ENCODE measurements at regions not wholly inside any gene's neighbourhood (a gene's known extent, or its start where the extent isn't known, plus 50 kb on each side); places are given as distances from the start of the nearest gene placed in this dataset.
A peak's percentile ranks its signal among the peaks of the same experiment; 100 is the strongest.

DNA sequence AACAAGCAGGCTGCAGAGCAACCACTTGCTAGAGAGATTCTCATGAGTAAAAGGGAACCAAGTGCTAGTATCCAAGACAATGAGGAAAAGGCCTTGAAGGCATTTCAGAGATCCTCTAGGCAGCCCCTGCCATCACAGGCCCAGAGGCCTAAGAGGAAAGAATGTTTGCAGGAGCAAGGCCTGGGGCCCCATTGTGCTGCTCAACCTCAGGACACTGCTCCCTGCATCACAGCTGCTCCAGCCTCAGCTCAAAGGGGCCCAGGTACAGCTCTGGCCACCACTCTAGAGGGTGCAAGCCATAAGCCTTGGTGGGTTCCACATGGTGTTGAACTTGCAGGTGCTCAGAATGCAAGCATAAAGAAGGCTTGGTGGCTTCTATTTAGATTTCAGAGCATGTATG is 243.0 kb upstream of the RPL38 start:
- intact Hi-C loops (cut with DNase I; ENCODE audit: low total_unique reads), result no loop called here
- TF ChIP-seq, protein P1, sequence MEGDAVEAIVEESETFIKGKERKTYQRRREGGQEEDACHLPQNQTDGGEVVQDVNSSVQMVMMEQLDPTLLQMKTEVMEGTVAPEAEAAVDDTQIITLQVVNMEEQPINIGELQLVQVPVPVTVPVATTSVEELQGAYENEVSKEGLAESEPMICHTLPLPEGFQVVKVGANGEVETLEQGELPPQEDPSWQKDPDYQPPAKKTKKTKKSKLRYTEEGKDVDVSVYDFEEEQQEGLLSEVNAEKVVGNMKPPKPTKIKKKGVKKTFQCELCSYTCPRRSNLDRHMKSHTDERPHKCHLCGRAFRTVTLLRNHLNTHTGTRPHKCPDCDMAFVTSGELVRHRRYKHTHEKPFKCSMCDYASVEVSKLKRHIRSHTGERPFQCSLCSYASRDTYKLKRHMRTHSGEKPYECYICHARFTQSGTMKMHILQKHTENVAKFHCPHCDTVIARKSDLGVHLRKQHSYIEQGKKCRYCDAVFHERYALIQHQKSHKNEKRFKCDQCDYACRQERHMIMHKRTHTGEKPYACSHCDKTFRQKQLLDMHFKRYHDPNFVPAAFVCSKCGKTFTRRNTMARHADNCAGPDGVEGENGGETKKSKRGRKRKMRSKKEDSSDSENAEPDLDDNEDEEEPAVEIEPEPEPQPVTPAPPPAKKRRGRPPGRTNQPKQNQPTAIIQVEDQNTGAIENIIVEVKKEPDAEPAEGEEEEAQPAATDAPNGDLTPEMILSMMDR (IDR thresholded peaks at IDR 0.05), result no peak
- no peak for TF ChIP-seq POLR2A (IDR thresholded peaks at IDR 0.05)
- peak in 1 of 2 donors; percentile 39 for DNase-seq (ENCODE audit: low spot score in 2 of 2)
- no peak overlapping the region for H3K4me3 ChIP-seq (ENCODE audit: low read depth, poor library complexity, severe bottlenecking)

DNA sequence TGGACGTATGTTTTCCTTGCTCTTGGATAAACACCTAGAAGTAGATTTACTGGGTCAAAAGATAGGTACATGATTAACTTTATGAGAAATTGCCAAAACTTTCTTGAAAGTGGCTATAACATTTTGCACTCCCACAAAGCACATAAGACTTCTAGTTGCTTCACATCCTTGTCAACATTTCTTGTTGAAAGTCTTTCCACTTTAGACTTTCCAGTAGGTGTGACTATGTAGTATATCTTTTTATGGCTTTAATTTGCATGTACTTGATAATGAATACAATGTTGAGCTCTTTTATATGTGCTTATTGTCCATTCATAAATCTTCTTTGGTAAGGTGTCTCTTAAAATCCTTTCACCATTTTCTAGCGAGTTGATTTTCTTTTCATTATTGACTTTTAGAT is 241.2 kb upstream of the RPL38 start:
- TF ChIP-seq POLR2A (IDR thresholded peaks at IDR 0.05), result no peak
- TF ChIP-seq, protein P1 (IDR thresholded peaks at IDR 0.05), result no peak
- intact Hi-C loops (cut with DNase I; ENCODE audit: low total_unique reads), result no loop called here
- no peak for DNase-seq (ENCODE audit: low spot score in 2 of 2)
- WGBS, 2 donors, result 51 to 62% methylated on average over 2 of the region's 2 CpGs
- no peak overlapping the region for H3K4me3 ChIP-seq (ENCODE audit: low read depth, poor library complexity, severe bottlenecking)

DNA sequence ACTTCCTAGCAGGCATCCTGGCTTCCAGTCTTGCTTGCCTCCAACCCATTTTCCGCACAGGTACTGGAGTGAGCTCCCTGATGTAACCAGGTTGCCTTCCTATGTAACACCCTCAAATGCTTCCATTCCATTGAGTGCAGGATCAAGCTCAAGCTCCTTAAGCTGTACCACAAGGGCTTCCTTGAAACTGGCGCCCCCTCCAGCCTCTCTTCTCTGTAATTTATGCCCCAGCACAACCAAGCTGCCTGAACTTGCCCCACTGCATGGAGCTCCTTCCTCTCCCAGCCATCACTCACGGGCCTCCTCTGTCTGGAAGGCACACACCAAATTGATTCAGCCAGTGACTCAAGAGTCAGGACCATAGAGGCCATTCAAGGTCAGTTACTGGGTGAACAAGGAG is 234.8 kb upstream of the RPL38 start:
- H3K4me3 ChIP-seq (ENCODE audit: low read depth, poor library complexity, severe bottlenecking), result no peak overlapping the region
- intact Hi-C loops (cut with DNase I; ENCODE audit: low total_unique reads), result no loop called here
- no peak for TF ChIP-seq POLR2A (IDR thresholded peaks at IDR 0.05)
- TF ChIP-seq, protein P1 (IDR thresholded peaks at IDR 0.05), result no peak
- peak in 1 of 2 donors; percentile 34 for DNase-seq (ENCODE audit: low spot score in 2 of 2)
- whole genome bisulfite sequencing, 2 donors, result 54 to 64% methylated on average over 3 of the region's 3 CpGs

DNA sequence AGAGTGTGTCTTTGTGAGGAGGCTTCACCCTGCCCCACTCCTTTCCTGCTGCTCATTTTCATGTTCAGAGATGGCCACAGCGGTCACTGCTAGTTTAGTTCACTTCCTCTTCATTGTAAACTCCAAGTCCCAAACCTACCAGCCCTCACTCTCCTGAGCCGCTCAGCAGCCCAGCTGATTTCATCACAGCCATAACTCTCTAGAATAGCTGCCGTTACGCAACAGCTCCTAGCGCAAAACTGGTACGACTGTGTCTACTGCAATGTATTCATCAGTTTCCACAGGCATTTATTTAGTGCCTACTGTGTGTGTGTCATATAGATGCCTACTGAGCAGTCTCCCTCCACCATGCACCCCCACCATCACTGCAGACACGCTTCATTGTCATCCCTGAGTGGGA is 233.5 kb upstream of the RPL38 start:
- TF ChIP-seq, protein P1 (IDR thresholded peaks at IDR 0.05), result no peak
- TF ChIP-seq POLR2A (IDR thresholded peaks at IDR 0.05), result no peak
- peak; percentile 51 to 81 for DNase-seq (ENCODE audit: low spot score in 2 of 2)
- H3K4me3 ChIP-seq (ENCODE audit: low read depth, poor library complexity, severe bottlenecking), result no peak overlapping the region
- intact Hi-C loops (cut with DNase I; ENCODE audit: low total_unique reads), result no loop called here
- 59 to 65% methylated on average over 7 of the region's 7 CpGs for WGBS, 2 donors

DNA sequence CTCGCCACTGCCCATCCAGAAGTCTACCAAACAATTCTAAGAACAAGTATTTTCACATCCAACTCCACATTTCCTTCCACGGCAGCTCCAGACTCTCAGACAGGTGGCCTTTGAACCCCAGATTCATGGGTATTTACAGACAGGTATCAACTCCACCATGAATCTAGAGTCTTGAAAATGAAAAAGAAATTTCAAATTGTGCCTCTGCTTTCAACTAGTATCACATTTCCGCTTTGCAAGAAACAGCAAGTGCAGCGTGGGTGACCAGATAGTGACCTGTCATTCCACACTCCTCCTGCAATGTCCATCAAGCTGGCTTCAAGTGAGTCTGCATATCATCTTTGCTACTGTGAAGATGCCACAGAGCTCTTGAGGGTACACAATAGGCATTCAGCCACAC is 232.4 kb upstream of the RPL38 start:
- 88 to 92% methylated on average over 4 of the region's 4 CpGs for WGBS, 2 donors
- intact Hi-C loops (cut with DNase I; ENCODE audit: low total_unique reads), result no loop called here
- TF ChIP-seq, protein P1 (IDR thresholded peaks at IDR 0.05), result no peak
- TF ChIP-seq POLR2A (IDR thresholded peaks at IDR 0.05), result no peak
- no peak for DNase-seq (ENCODE audit: low spot score in 2 of 2)
- no peak overlapping the region for H3K4me3 ChIP-seq (ENCODE audit: low read depth, poor library complexity, severe bottlenecking)

DNA sequence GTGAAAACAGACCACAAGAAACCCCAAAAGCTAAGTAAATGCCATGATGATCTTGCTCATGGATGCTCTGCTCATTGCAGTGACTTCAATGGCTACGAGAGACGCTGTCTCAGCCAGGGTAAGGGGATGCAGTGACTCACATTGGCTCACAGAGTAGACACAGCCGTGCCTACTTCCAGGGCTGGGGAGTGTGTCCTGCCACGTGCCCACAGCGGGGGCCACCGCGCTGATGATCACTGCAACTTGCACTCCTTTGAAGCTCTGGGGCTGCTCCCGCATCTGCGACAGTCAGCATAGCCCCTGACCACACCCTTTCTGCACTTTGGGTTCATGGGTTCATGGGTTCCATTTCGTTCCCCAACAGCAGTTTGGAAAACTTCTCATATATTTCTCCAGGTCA is 231.4 kb upstream of the RPL38 start:
- no peak for DNase-seq (ENCODE audit: low spot score in 2 of 2)
- WGBS, 2 donors, result 89 to 91% methylated on average over 9 to 10 of the region's 10 CpGs
- TF ChIP-seq, protein P1 (IDR thresholded peaks at IDR 0.05), result no peak
- TF ChIP-seq POLR2A (IDR thresholded peaks at IDR 0.05), result no peak
- intact Hi-C loops (cut with DNase I; ENCODE audit: low total_unique reads), result no loop called here
- H3K4me3 ChIP-seq (ENCODE audit: low read depth, poor library complexity, severe bottlenecking), result no peak overlapping the region

Data from lower leg skin (tissue), 4 donors.